AG08396 (cell line): ENCODE measurements at regions not wholly inside any gene's neighbourhood (a gene's known extent, or its start where the extent isn't known, plus 50 kb on each side); places are given as distances from the start of the nearest gene placed in this dataset.
"Not testable (repeated sequence)": the region's sequence is repeated elsewhere in the genome, so short reads cannot be mapped to it uniquely, and the experiment has no call there.

Experiments
- DNase-seq: peaks from one replicate; pipeline ENCODE4 v3.0.0; 2012; ENCODE audit warnings: low spot score, mixed read lengths

DNA sequence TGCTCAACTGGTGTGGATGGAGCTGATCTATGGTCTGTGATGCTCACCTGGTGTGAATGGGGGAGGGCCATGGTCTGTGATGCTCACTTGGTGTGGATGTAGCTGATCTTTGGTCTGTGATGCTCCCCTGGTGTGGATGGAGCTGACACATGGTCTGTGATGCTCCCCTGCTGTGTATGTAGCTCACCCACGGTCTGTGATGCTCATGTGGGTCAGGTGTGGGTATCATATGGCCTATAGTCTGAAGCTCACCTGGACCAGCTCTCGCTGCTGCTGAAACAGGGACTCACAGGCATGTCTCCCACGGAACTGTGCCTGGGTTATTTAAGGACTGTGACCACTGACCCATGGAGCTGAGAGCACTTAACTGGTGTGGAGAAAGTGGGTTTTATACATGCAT lies 109.7 kb downstream of the CRLF2 start:
- DNase-seq, result no peak

DNA sequence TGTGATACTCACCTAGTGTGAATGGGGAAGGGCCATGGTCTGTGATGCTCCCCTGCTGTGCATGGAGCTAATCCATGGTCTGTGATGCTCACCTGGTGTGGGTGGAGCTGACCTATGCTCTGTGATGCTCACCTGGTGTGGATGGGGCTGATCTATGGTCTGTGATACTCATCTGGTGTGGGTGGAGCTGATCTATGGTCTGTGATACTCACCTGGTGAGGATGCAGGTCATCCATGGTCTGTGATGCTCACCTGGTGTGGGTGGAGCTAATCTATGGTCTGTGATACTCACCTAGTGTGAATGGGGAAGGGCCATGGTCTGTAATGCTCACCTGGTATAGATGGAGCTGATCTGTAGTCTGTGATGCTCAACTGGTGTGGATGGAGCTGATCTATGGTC lies 110.2 kb downstream of the CRLF2 start:
- not testable (repeated sequence) for DNase-seq

DNA sequence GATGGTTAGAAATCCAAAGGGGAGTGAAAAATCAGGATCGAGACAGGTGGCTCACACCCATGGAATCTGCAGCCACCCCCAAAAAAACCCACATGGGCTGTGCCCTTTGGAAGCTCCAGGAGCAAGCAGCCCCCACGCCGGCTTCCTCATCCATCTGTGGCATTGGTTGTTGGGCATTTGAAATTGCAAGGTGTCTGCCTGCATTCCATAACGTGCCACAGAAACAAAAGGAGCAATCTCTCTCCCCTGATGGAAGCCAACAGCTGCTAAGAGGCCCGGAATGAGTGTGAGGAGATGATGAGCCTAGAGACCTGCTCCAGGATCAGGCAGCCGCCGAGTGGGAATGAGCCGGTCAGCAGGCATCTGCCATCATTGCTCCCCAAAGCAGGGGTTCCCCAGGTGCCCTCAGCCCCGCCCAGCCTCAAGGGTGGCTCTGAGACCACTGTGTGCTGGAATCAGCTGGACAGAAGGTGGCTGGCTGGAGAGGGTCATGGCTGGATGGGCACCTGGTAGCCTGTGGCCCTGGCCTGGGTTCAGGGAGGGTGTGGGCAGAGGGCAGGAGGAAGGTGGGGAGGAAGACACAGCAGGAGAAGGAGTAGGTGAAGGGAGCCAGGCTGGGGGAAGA lies 113.2 kb downstream of the CRLF2 start:
- DNase-seq, result no peak

DNA sequence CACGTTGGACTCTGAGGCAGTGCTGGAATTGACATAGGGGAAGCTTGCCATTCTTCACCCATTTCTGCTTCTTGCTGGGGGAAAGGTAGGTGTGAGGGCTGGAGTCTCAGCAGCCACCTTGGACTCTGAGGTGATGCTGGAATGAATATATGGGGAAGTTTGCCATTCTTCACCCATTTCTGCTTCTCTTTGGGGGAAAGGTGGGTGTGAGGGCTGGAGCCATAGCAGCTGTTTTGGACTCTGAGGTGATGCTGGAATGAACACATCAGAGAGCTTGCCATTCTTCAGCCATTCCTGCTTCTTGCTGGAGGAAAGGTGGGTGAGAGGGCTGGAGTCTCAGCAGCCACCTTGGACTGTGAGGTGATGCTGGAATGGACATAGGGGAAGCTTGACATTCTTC lies 115.1 kb downstream of the CRLF2 start:
- DNase-seq, result no peak

DNA sequence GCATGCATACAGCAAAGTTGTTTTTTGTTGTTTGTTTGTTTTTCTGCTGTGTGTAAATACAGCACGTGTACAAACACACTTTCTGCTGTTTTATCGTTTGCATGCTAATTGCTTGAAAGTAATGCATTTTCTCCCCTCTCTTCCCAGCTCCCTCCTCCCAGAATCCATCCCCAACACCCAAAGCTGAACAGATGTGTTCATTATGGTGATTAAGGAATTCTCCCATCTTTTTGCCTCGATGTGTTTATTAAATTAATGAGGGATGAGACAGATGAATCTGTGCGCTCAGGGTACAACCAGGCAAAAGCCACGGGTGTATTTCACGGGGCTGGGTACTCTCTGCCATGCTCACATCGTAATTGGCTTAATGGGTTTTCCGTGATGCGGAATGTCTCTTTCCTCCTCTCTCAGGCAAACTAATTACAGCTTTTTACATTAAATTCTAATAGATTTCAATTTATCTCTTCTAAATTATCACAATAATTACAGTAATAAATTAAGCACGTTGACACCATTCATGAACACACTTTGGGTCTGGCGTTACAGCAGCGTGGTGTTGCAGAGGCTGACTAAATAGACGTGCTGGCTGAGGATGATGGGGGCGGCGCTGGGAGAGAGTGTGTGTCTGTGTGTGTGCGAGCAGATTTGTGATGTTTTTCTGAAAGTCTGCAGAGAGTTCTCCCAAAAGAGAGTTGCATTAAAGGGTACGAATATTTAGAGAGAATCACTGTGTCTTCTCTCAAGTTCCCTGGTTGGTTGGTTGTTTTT lies 117.7 kb downstream of the CRLF2 start:
- no peak for DNase-seq

GRCh38 chrX:1093586-1094421 lies 118.6 kb downstream of the CRLF2 start:
- DNase-seq, result no peak

- no peak for DNase-seq
Observed at GRCh38 chrX:1093121-1093520, 119.3 kb downstream of the CRLF2 start.

GRCh38 chrX:1086444-1087409 lies 125.7 kb downstream of the CRLF2 start:
- no peak for DNase-seq

GRCh38 chrX:1085871-1086270 lies 126.6 kb downstream of the CRLF2 start:
- DNase-seq, result not testable (repeated sequence)

DNA sequence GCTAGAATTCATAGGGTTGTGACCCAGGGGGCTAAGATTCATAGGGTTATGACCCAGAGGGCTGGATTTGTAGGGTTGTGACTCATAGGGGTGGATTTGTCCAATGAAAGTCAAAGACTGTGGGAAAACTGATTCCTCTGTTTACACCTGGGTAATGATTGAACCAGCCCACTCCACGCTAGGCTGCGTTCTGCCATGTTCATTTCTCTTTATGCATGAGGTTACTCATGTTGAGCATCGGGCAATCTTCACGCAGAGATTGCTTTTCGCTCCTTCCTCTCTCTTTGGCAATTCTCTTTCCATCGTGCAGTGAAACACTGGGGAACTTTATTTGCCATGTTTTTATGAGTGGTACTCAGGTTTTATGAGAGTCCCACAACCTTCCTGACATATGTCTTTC lies 127.8 kb downstream of the CRLF2 start:
- no peak for DNase-seq

GRCh38 chrX:1076871-1077651 lies 135.4 kb downstream of the CRLF2 start:
- DNase-seq, result no peak

DNA sequence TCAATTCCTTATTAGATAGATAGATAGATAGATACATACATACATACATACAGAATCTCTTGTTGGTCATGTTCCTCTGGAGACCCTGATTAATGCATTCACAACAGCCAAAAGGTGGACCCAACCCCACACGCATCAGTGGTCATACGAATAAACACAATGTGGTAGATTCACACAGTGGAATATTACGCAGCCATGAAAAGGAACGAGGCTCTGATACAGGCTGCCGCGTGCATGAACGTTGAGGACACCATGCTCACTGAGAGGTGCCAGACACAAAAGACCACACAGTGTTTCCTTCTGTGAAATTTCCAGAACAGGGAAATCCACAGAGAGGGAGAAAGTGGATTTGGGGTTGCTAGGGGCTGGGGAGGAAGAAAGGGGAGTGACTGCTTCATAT lies 136.7 kb downstream of the CRLF2 start:
- no peak for DNase-seq

DNA sequence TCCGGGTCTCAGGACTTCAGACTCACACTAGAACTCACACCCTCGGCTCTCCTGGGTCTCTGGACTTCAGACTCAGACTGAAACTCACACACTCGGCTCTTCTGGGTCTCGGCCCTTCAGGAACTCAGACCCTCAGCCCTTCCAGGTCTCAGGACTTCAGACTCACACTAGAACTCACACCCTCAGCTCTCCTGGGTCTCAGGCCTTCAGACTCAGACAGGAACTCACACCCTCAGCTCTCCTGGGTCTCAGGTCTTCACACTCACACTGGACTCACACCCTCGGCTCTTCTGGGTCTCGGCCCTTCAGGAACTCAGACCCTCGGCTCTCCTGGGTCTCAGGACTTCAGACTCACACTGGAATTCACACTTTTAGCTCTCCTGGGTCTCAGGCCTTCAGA lies 137.3 kb downstream of the CRLF2 start:
- DNase-seq, result no peak

DNA sequence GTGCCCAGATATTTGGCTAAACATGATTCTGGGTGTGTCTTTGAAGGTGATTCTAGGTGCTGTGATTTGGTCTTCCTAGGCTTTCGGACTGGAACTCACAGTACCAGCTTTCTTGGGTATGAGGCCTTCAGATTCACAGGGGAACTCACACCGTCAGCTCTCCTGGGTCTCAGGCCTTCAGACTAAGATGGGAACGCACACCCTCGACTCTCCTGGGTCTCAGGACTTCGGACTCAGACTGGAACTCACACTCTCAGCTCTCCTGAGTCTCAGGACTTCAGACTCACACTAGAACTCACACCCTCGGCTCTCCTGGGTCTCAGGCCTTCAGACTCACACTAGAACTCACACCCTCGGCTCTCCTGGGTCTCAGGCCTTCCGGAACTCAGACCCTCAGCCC lies 137.7 kb downstream of the CRLF2 start:
- no peak for DNase-seq

DNA sequence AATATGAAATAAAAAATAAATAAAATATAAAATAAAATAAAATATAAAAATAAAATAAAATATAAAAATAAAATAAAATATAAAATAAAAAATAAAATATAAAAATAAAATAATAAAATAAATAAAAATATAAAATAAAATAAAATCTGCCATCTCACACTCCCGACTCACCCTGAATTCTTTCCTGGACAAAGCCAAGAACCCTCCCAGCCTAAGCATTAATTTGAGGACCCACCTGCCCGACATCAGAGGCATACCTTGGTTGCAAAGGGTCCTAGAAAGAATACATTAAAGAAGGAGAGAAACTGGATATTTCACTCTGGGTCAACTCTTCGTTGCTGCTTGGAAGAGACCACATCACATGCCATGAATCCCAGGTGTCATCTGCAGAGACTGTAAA lies 138.3 kb downstream of the CRLF2 start:
- DNase-seq, result no peak

DNA sequence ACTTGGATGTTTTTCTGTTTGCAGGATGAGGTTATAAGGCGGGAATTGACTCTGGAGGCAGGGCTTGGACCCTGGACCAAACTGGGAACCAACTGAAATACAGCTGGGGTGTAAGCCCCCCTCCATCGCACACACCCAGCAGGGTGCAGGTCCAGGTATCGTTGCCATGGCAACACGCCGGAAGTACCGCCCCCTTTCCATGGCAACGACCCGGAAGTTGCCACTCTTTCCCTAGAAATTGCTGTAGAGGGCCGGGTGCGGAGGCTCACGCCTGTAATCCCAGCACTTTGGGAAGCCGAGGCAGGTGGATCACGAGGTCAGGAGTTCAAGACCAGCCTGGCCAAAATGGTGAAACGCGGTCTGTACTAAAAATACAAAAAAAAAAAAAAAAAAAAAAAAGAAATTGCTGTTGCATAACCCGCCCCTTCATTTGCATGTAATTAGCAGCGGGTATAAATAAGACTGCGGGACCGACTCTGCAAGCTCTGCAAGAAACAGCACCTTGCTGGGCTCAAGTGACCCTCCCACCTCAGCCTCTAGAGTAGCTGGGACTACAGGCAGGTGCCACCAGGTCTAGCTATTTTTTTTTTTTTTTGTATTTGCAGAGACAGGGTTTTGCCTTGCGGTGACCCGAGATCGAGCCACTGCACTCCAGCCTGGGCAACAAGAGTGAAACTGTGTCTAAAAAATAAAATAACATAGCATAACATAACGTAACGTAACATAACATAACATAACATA lies 139.6 kb downstream of the CRLF2 start:
- DNase-seq, result no peak

- DNase-seq, result no peak
Observed at GRCh38 chrX:1071351-1071750, 141.1 kb downstream of the CRLF2 start.

DNA sequence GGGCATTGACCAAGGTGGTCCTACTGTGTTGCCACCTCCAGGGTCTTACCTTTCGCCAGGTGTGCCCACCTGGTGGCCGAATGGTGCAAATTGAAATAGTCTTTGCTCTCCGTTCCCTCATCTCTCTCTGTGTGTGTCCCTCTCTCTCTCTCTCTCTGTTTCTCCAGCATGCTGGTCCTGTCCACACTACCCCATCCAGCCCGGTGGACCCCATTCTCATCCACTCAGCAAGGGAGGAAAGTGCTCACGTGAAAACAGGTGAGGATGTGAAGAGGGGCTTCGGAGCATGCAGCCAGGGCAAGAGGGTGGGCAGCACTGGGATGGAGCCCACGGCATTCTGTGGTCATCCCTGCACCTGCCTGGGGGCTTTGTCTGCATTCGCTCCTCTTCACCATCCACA lies 150.1 kb downstream of the CRLF2 start:
- DNase-seq, result no peak

DNA sequence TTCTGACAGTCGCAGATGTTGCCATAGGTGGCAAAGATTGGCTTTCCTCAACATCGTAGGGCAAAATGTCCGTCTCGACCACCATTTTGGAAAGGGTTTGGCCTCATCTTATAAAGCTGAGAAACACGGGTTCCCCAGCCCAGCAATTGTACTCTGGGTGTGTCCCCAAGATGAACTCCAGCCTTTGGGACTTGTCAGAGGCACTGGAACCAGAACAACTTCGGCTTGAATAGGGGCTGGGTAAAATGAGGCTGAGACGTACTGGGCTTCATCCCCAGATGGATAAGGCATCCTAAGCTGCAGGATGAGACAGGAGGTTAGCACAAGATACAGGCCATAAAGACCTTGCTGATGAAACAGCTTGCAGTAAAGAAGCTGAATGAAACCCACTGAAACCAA lies 151.9 kb downstream of the CRLF2 start:
- no peak for DNase-seq
